HFFc6 (cell line): ENCODE measurements at regions not wholly inside any gene's neighbourhood (a gene's known extent, or its start where the extent isn't known, plus 50 kb on each side); places are given as distances from the start of the nearest gene placed in this dataset.
"Not testable (repeated sequence)": the region's sequence is repeated elsewhere in the genome, so short reads cannot be mapped to it uniquely, and the experiment has no call there.

ENCODE experiments used
- DNase-seq: peaks from one replicate; pipeline ENCODE4 v3.0.0-alpha.2; 2018
- H3K27ac Mint-ChIP-seq: 2 replicates; pipeline ENCODE4 v1.8.0; 2020; ENCODE audit warnings: mild to moderate bottlenecking, mixed read lengths
- H3K27me3 Mint-ChIP-seq: 2 replicates; pipeline ENCODE4 v1.8.0; 2021; ENCODE audit warnings: mild to moderate bottlenecking, moderate library complexity, mixed read lengths; ENCODE audit not compliant: insufficient read depth
- H3K36me3 Mint-ChIP-seq: 2 replicates; pipeline ENCODE4 v1.8.0; 2021; ENCODE audit warnings: low read depth, mixed read lengths
- H3K4me1 Mint-ChIP-seq: 2 replicates; pipeline ENCODE4 v1.8.0; 2020; ENCODE audit warnings: low read depth, mixed read lengths
- H3K4me3 Mint-ChIP-seq: 2 replicates; pipeline ENCODE4 v1.8.0; 2020; ENCODE audit warnings: mild to moderate bottlenecking, moderate library complexity, mixed read lengths
- H3K9me3 Mint-ChIP-seq: 2 replicates; pipeline ENCODE4 v1.8.0; 2020; ENCODE audit warnings: mild to moderate bottlenecking, mixed read lengths
- TF ChIP-seq, protein P1 (sequence below): fragments of 200-600 bp; sonication (generic); IDR thresholded peaks from 2 replicates; pipeline ENCODE4 v1.5.0; 2021; ENCODE audit warnings: antibody characterized with exemption, mild to moderate bottlenecking

DNA sequence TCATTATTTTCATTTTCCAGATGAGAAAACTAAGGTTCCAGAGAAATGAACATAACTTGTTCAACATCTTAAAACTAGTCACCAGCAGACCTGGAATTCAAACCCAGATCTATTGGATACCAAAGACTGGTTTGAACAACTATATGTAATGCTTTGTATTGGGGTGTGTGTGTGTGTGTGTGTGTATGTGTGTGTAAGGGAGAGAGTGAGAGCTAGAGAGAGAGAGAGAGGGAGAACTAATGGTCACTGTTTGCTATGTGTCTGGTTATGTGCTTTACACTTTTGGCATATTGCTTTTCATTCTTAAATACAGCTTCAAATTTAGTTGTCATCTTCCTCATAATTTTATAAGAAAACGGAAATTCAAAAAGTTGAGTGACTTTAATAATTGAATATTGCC lies 134.7 kb upstream of the ZNF217 start:
- Mint-ChIP-seq H3K27ac (no peak overlapping the region), H3K4me3 (no peak overlapping the region), H3K9me3 (no peaks in the 10 kb centered on the region), H3K36me3 (no peaks in the 10 kb centered on the region), H3K4me1 (peaks cover 24% of the 10 kb centered on the region), H3K27me3 (no peaks in the 10 kb centered on the region; the same call in none of the 2 replicates)
- TF ChIP-seq, protein P1, sequence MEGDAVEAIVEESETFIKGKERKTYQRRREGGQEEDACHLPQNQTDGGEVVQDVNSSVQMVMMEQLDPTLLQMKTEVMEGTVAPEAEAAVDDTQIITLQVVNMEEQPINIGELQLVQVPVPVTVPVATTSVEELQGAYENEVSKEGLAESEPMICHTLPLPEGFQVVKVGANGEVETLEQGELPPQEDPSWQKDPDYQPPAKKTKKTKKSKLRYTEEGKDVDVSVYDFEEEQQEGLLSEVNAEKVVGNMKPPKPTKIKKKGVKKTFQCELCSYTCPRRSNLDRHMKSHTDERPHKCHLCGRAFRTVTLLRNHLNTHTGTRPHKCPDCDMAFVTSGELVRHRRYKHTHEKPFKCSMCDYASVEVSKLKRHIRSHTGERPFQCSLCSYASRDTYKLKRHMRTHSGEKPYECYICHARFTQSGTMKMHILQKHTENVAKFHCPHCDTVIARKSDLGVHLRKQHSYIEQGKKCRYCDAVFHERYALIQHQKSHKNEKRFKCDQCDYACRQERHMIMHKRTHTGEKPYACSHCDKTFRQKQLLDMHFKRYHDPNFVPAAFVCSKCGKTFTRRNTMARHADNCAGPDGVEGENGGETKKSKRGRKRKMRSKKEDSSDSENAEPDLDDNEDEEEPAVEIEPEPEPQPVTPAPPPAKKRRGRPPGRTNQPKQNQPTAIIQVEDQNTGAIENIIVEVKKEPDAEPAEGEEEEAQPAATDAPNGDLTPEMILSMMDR, result no peak
- DNase-seq, result no peak

GRCh38 chr20:53727239-53727638 lies 133.6 kb upstream of the ZNF217 start:
- not testable (repeated sequence) for H3K36me3 Mint-ChIP-seq, DNase-seq

DNA sequence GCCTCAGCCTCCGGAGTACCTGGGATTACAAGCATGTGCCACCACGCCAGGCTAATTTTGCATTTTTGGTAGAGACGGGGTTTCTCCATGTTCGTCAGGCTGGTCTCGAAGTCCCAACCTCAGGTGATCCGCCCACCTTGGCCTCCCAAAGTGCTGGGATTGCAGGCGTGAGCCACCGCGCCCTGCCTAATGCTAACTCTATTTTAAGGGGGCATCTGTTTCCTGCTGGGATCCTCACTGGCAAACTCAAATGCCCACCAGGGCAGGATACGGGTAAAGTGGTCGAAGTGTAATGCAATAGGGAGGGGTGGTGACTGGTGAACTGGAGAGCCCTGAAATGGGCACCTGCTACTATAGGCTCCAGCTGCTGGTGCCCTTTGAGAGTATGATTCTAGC lies 131.9 kb upstream of the ZNF217 start:
- DNase-seq, result no peak
- Mint-ChIP-seq H3K4me3 (no peak overlapping the region), H3K4me1 (peaks cover 22% of the 10 kb centered on the region), H3K27ac (no peak overlapping the region), H3K27me3 (no peaks in the 10 kb centered on the region; the same call in 1 of the 2 replicates), H3K36me3 (no peaks in the 10 kb centered on the region), H3K9me3 (no peaks in the 10 kb centered on the region)
- TF ChIP-seq, protein P1, result no peak

More at GRCh38 chr20:53727239-53727638, 133.6 kb upstream of the ZNF217 start:
- peaks cover 14% of the 10 kb centered on the region for H3K4me1 Mint-ChIP-seq
- H3K9me3 Mint-ChIP-seq, H3K27ac Mint-ChIP-seq, H3K4me3 Mint-ChIP-seq, H3K27me3 Mint-ChIP-seq: not testable (repeated sequence)

DNA sequence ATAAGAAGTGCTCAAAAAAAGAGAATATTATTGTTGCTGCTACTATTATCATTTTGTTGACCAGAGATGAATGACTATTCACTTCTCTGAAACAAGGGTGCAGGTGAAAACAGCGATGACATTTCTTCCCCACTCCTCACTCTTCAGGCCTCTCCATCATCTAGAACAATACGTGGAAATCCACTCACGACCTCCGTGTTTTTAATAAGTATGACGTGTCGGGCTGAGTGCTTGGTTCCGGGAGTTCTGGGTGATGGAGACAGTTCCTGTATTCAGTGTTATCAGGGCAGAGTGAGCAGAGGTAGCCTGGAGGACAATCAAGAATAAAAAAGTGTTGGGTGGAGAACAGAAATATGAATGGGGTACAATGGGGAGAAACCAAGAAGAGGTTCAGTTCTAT lies 130.0 kb upstream of the ZNF217 start:
- TF ChIP-seq, protein P1, result no peak
- H3K4me1 Mint-ChIP-seq, result peaks cover 20% of the 10 kb centered on the region
- no peak for DNase-seq
- no peak overlapping the region for H3K27ac Mint-ChIP-seq
- H3K4me3 Mint-ChIP-seq, result no peak overlapping the region
- H3K36me3 Mint-ChIP-seq, result no peaks in the 10 kb centered on the region
- H3K27me3 Mint-ChIP-seq, result no peaks in the 10 kb centered on the region; the same call in 1 of the 2 replicates
- no peaks in the 10 kb centered on the region for H3K9me3 Mint-ChIP-seq

GRCh38 chr20:53723045-53723444 lies 129.4 kb upstream of the ZNF217 start:
- TF ChIP-seq, protein P1, result no peak
- peaks cover 15% of the 10 kb centered on the region for H3K4me1 Mint-ChIP-seq
- no peak overlapping the region for H3K27ac Mint-ChIP-seq
- no peaks in the 10 kb centered on the region for H3K36me3 Mint-ChIP-seq
- no peak for DNase-seq
- no peak overlapping the region for H3K4me3 Mint-ChIP-seq
- H3K27me3 Mint-ChIP-seq, result no peaks in the 10 kb centered on the region; the same call in 1 of the 2 replicates
- H3K9me3 Mint-ChIP-seq, result no peaks in the 10 kb centered on the region

- no peaks in the 10 kb centered on the region for H3K9me3 Mint-ChIP-seq
- DNase-seq, result no peak
- no peak overlapping the region for H3K27ac Mint-ChIP-seq
- TF ChIP-seq, protein P1, result no peak
- H3K4me1 Mint-ChIP-seq, result peaks cover 11% of the 10 kb centered on the region
- no peaks in the 10 kb centered on the region; the same call in 1 of the 2 replicates for H3K27me3 Mint-ChIP-seq
- no peak overlapping the region for H3K4me3 Mint-ChIP-seq
- no peaks in the 10 kb centered on the region for H3K36me3 Mint-ChIP-seq
Observed at GRCh38 chr20:53722515-53723036, 128.9 kb upstream of the ZNF217 start.

GRCh38 chr20:53721445-53721963 lies 127.9 kb upstream of the ZNF217 start:
- H3K4me1 Mint-ChIP-seq, result peaks cover 11% of the 10 kb centered on the region
- not testable (repeated sequence) for DNase-seq, H3K27ac Mint-ChIP-seq, H3K9me3 Mint-ChIP-seq, H3K27me3 Mint-ChIP-seq, H3K4me3 Mint-ChIP-seq, H3K36me3 Mint-ChIP-seq

DNA sequence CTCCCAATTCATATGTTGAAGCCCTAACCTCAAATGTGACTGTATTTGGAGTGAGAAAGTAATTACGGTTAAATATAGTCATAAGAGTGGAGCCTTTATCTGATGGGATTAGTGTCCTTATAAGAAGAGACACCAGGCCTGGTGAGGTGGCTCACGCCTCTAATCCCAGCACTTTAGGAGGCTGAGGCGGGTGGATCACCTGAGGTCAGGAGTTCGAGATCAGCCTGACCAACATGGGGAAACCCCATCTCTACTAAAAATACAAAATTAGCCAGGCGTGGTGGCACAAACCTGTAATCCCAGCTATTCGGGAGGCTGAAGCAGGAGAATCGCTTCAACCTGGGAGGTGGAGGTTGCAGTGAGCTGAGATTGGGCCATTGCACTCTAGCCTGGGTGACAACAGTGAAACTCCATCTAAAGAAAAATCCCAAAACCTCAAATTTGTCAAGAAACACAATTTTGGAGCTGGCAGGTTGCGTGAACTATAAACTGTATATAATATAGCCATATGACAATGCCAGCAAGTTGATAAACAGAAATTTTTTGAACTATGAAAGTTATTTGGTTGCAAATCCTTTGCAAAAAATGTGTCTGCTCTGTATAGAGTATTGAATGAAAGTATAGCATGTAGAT lies 125.6 kb upstream of the ZNF217 start:
- H3K27me3 Mint-ChIP-seq, H3K36me3 Mint-ChIP-seq, DNase-seq, H3K27ac Mint-ChIP-seq, H3K4me3 Mint-ChIP-seq, H3K9me3 Mint-ChIP-seq: not testable (repeated sequence)
- H3K4me1 Mint-ChIP-seq, result peaks cover 11% of the 10 kb centered on the region
